Esophagus muscularis mucosa (tissue), 4 donors: ENCODE measurements at regions not wholly inside any gene's neighbourhood (a gene's known extent, or its start where the extent isn't known, plus 50 kb on each side); places are given as distances from the start of the nearest gene placed in this dataset.

Experiments
- CTCF ChIP-seq, 3 experiments: fragments of 200-600 bp in 2 of 3; fragments of 450-650 bp in 1 of 3; sonication (generic) in 2 of 3; IDR thresholded peaks; one replicate each; pipeline ENCODE4 v1.5.1; 2017 to 2019; ENCODE audit warnings: antibody characterized with exemption in 3 of 3, mild to moderate bottlenecking in 2 of 3, moderate library complexity in 1 of 3
- EP300 ChIP-seq: sonication (generic); formaldehyde crosslinking; IDR thresholded peaks from one replicate; pipeline ENCODE4 v1.6.1; 2017; ENCODE audit warnings: antibody characterized with exemption
- POLR2A ChIP-seq: fragments of 450-650 bp; IDR thresholded peaks from one replicate; pipeline ENCODE4 v1.6.1; 2017; ENCODE audit warnings: antibody characterized with exemption, moderate library complexity, mild to moderate bottlenecking, low read depth
- POLR2AphosphoS5 ChIP-seq, 2 donors: sonication (generic); formaldehyde crosslinking; IDR thresholded peaks; one replicate each; pipeline ENCODE4 v1.6.1; 2017; ENCODE audit warnings: antibody characterized with exemption in 2 of 2

- TF ChIP-seq POLR2AphosphoS5 (IDR thresholded peaks at IDR 0.05) (no peak), CTCF (IDR thresholded peaks at IDR 0.05) (no peak), POLR2A (no peak), EP300 (no peak)
Measured at GRCh38 chr7:45267262-45267661, 109.7 kb downstream of the RAMP3 start.
